ENCODE measurements at regions not wholly inside any gene's neighbourhood (a gene's known extent, or its start where the extent isn't known, plus 50 kb on each side); places are given as distances from the start of the nearest gene placed in this dataset.
"Not testable (repeated sequence)": the region's sequence is repeated elsewhere in the genome, so short reads cannot be mapped to it uniquely, and the experiment has no call there.

GRCh38 chr5:92879806-92880543 is 701.0 kb downstream of the NR2F1-AS1 start:
- DNase-seq (ENCODE audit: low spot score), result no peak

GRCh38 chr5:92874790-92875189 is 706.2 kb downstream of the NR2F1-AS1 start:
- no peak for DNase-seq (ENCODE audit: low spot score)

- DNase-seq (ENCODE audit: low spot score), result no peak
These were observed 712.6 kb downstream of the NR2F1-AS1 start for GRCh38 chr5:92868442-92868841.

- no peak for DNase-seq (ENCODE audit: low spot score)
These were observed 716.4 kb downstream of the NR2F1-AS1 start for GRCh38 chr5:92864591-92864990.

- DNase-seq (ENCODE audit: low spot score), result no peak
These were observed 717.4 kb downstream of the NR2F1-AS1 start for GRCh38 chr5:92863666-92864065.

GRCh38 chr5:92861531-92862285 is 719.3 kb downstream of the NR2F1-AS1 start:
- DNase-seq (ENCODE audit: low spot score), result no peak

GRCh38 chr5:92860061-92860460 is 721.0 kb downstream of the NR2F1-AS1 start:
- no peak for DNase-seq (ENCODE audit: low spot score)

GRCh38 chr5:92852219-92852618 is 728.8 kb downstream of the NR2F1-AS1 start:
- no peak for DNase-seq (ENCODE audit: low spot score)

- no peak for DNase-seq (ENCODE audit: low spot score)
These were observed 730.1 kb downstream of the NR2F1-AS1 start for GRCh38 chr5:92850886-92851285.

GRCh38 chr5:92849756-92850155 is 731.3 kb downstream of the NR2F1-AS1 start:
- no peak for DNase-seq (ENCODE audit: low spot score)

- DNase-seq (ENCODE audit: low spot score), result no peak
These were observed 739.3 kb downstream of the NR2F1-AS1 start for GRCh38 chr5:92841604-92842155.

- DNase-seq (ENCODE audit: low spot score), result peak; percentile 58
These were observed 742.8 kb downstream of the NR2F1-AS1 start for GRCh38 chr5:92838253-92838652.

- DNase-seq (ENCODE audit: low spot score), result no peak
These were observed 743.9 kb downstream of the NR2F1-AS1 start for GRCh38 chr5:92836855-92837755.

GRCh38 chr5:92835712-92836111 is 745.3 kb downstream of the NR2F1-AS1 start:
- no peak for DNase-seq (ENCODE audit: low spot score)

GRCh38 chr5:92823551-92823950 is 757.5 kb downstream of the NR2F1-AS1 start:
- DNase-seq (ENCODE audit: low spot score), result not testable (repeated sequence)

- no peak for DNase-seq (ENCODE audit: low spot score)
These were observed 758.8 kb downstream of the NR2F1-AS1 start for GRCh38 chr5:92822183-92822582.

GRCh38 chr5:92809855-92810465 is 771.1 kb downstream of the NR2F1-AS1 start:
- DNase-seq (ENCODE audit: low spot score), result no peak

- no peak for DNase-seq (ENCODE audit: low spot score)
These were observed 772.5 kb downstream of the NR2F1-AS1 start for GRCh38 chr5:92808474-92808873.

GRCh38 chr5:92807085-92807484 is 773.9 kb downstream of the NR2F1-AS1 start:
- no peak for DNase-seq (ENCODE audit: low spot score)

- DNase-seq (ENCODE audit: low spot score), result no peak
These were observed 775.6 kb downstream of the NR2F1-AS1 start for GRCh38 chr5:92805446-92805845.

- no peak for DNase-seq (ENCODE audit: low spot score)
These were observed 779.1 kb downstream of the NR2F1-AS1 start for GRCh38 chr5:92801911-92802310.

GRCh38 chr5:92800365-92800764 is 780.7 kb downstream of the NR2F1-AS1 start:
- no peak for DNase-seq (ENCODE audit: low spot score)

Measured in HuH-7 (cell line).